Gastroesophageal sphincter (tissue), 4 donors: ENCODE measurements at regions not wholly inside any gene's neighbourhood (a gene's known extent, or its start where the extent isn't known, plus 50 kb on each side); places are given as distances from the start of the nearest gene placed in this dataset.

ENCODE experiments used
- ATAC-seq: fragments of 150-250 bp; one replicate; pipeline ENCODE4 v1.9.1; 2016; ENCODE audit warnings: mild to moderate bottlenecking, moderate library complexity
- H3K27ac ChIP-seq, 4 donors: fragments of 200-600 bp; sonication (generic) in 3 of 4; 1 replicate in 3 of 4; 2 replicates in 1 of 4; pipeline ENCODE4 v1.5.1; 2016 to 2019
- H3K27me3 ChIP-seq: fragments of 200-600 bp; sonication (generic); one replicate; pipeline ENCODE4 v1.5.1; 2019
- H3K36me3 ChIP-seq, 2 donors: fragments of 200-600 bp; sonication (generic); one replicate each; pipeline ENCODE4 v1.5.1; 2019; ENCODE audit warnings: control low read depth in 1 of 2
- H3K4me1 ChIP-seq, 3 donors: fragments of 200-600 bp; sonication (generic); 1 replicate in 2 of 3; 2 replicates in 1 of 3; pipeline ENCODE4 v1.5.1; 2016 to 2019; ENCODE audit warnings: control low read depth in 2 of 3
- H3K4me3 ChIP-seq, 2 donors: fragments of 200-600 bp; sonication (generic); one replicate each; pipeline ENCODE4 v1.5.1; 2019; ENCODE audit warnings: mild to moderate bottlenecking in 1 of 2, moderate library complexity in 1 of 2
- H3K9me3 ChIP-seq, 3 donors: fragments of 200-600 bp; sonication (generic); one replicate each; pipeline ENCODE4 v1.5.1; 2017 to 2019; ENCODE audit warnings: control low read depth in 2 of 3
- EP300 ChIP-seq: sonication (generic); formaldehyde crosslinking; IDR thresholded peaks from one replicate; pipeline ENCODE4 v1.6.1; 2017; ENCODE audit warnings: antibody characterized with exemption, mild to moderate bottlenecking
- POLR2A ChIP-seq, 2 donors: fragments of 450-650 bp; IDR thresholded peaks; one replicate each; pipeline ENCODE4 v1.6.1; 2017; ENCODE audit warnings: antibody characterized with exemption in 2 of 2, mild to moderate bottlenecking in 2 of 2, moderate library complexity in 1 of 2
- POLR2AphosphoS5 ChIP-seq: sonication (generic); formaldehyde crosslinking; IDR thresholded peaks from one replicate; pipeline ENCODE4 v1.6.1; 2017; ENCODE audit warnings: antibody characterized with exemption
- WGBS, 2 donors: methylation state at CpG; one replicate each; pipeline ENCODE4 v1.1.5; 2018; ENCODE audit warnings: low coverage in 1 of 2; 5-methylcytosine and 5-hydroxymethylcytosine counted together
- TF ChIP-seq, protein P1 (sequence below), 4 experiments: fragments of 200-600 bp in 2 of 4; fragments of 450-650 bp in 2 of 4; sonication (generic) in 1 of 4; IDR thresholded peaks; one replicate each; pipeline ENCODE4 v1.5.1; 2017 to 2019; ENCODE audit warnings: antibody characterized with exemption in 4 of 4, mild to moderate bottlenecking in 2 of 4, moderate library complexity in 2 of 4

DNA sequence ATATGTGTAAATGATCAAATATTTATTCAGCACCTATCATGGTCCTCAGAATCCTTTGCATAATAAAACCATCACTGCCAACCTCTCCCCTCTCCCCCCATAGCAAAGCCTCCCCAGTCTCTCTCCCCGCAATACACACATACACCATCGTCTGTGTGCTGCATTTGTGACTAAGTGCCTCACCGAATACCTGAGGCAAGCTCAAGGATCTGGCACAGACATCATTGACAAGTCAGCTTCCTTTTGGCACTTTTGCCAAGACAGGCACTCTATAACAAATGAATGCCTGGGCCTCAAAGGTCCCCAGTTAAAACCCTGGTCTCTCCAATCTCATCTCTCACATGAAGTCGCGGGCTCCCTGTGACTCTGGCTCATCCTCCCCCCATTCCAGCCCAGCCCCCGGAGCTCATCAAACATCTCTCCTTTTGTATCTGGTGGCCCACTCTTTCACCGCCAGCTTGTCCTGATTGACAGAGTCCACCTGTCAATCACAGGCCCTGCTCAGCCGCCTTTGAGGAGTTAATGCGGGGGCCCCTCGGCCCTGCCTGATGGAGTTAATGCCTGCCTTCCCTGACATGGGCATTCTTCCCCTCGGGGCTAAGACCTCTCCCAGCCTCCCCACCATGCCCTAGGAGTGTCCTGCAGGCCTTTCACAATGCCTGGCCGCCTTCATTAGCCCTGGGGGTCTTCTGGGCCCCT lies 135.8 kb upstream of the ATP6AP2 start:
- Histone ChIP-seq H3K4me3 (no peak overlapping the region), H3K27ac (no peak overlapping the region), H3K4me1 (peaks cover 0 to 10% (median 0%) of the 10 kb centered on the region in 3 donors), H3K27me3 (no peaks in the 10 kb centered on the region), H3K36me3 (no peaks in the 10 kb centered on the region), H3K9me3 (no peaks in the 10 kb centered on the region)
- WGBS, 2 donors, result 74 to 90% methylated on average over 3 to 11 of the region's 12 CpGs
- ATAC-seq, result no peak
- TF ChIP-seq EP300 (no peak), POLR2A (IDR thresholded peaks at IDR 0.05) (no peak), POLR2AphosphoS5 (no peak)
- TF ChIP-seq, protein P1, sequence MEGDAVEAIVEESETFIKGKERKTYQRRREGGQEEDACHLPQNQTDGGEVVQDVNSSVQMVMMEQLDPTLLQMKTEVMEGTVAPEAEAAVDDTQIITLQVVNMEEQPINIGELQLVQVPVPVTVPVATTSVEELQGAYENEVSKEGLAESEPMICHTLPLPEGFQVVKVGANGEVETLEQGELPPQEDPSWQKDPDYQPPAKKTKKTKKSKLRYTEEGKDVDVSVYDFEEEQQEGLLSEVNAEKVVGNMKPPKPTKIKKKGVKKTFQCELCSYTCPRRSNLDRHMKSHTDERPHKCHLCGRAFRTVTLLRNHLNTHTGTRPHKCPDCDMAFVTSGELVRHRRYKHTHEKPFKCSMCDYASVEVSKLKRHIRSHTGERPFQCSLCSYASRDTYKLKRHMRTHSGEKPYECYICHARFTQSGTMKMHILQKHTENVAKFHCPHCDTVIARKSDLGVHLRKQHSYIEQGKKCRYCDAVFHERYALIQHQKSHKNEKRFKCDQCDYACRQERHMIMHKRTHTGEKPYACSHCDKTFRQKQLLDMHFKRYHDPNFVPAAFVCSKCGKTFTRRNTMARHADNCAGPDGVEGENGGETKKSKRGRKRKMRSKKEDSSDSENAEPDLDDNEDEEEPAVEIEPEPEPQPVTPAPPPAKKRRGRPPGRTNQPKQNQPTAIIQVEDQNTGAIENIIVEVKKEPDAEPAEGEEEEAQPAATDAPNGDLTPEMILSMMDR (IDR thresholded peaks at IDR 0.05), result no peak

DNA sequence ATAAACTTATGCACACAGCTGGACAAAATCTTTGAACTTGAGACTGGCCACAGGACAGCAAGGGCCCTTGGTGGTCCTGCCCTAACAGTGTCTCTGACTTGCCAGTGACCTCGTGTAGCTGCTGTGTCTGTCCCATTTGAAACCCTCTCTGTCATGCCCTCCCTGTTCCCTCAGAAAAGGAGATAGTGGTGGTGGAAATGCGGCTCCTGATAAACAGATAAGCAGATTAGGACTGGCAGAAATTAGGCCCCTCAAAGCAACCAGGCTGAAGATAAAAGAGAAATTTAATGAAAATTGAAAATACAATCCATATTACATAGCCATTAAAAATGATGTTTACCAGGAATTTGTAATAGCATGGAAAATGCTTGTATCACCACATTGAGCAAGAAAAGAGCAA lies 136.6 kb upstream of the ATP6AP2 start:
- Histone ChIP-seq H3K27ac (no peak overlapping the region), H3K4me3 (no peak overlapping the region), H3K9me3 (no peaks in the 10 kb centered on the region), H3K4me1 (peaks cover 0 to 10% (median 0%) of the 10 kb centered on the region in 3 donors), H3K36me3 (no peaks in the 10 kb centered on the region), H3K27me3 (no peaks in the 10 kb centered on the region)
- no peak for ATAC-seq
- 80% methylated on average over 1 of the region's 2 CpGs; no CpG with 5 or more reads in 1 of the 2 donors for WGBS, 2 donors
- TF ChIP-seq POLR2A (IDR thresholded peaks at IDR 0.05), result no peak
- TF ChIP-seq, protein P1 (IDR thresholded peaks at IDR 0.05), result no peak
- TF ChIP-seq POLR2AphosphoS5, result no peak
- no peak for TF ChIP-seq EP300

DNA sequence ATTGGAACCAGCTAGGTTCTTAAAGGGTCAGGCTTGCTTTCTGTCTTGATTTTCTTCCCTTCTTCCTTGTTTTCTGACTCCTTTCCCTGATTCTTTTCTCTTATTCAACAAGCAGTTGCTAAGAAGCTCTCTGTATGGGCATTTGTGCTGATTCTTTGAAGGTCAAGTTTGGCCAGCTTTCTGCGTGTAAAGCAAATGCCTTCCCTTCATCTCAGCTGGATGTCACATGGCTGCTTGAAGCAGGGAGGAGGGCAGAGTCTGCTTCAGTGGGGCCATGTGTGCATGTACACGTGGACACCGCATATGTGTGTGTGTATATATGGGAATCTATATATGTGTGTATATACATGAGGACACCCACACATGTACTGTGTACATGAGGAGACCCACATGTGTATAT lies 139.9 kb upstream of the ATP6AP2 start:
- TF ChIP-seq, protein P1 (IDR thresholded peaks at IDR 0.05), result no peak
- TF ChIP-seq EP300, result no peak
- TF ChIP-seq POLR2A (IDR thresholded peaks at IDR 0.05), result no peak
- TF ChIP-seq POLR2AphosphoS5, result no peak
- 84% methylated on average over 3 of the region's 3 CpGs; no CpG with 5 or more reads in 1 of the 2 donors for WGBS, 2 donors
- H3K27me3 ChIP-seq, result no peaks in the 10 kb centered on the region
- H3K27ac ChIP-seq, result no peak overlapping the region
- no peak for ATAC-seq
- no peaks in the 10 kb centered on the region for H3K36me3 ChIP-seq
- no peaks in the 10 kb centered on the region for H3K4me1 ChIP-seq
- no peak overlapping the region for H3K4me3 ChIP-seq
- H3K9me3 ChIP-seq, result no peaks in the 10 kb centered on the region

DNA sequence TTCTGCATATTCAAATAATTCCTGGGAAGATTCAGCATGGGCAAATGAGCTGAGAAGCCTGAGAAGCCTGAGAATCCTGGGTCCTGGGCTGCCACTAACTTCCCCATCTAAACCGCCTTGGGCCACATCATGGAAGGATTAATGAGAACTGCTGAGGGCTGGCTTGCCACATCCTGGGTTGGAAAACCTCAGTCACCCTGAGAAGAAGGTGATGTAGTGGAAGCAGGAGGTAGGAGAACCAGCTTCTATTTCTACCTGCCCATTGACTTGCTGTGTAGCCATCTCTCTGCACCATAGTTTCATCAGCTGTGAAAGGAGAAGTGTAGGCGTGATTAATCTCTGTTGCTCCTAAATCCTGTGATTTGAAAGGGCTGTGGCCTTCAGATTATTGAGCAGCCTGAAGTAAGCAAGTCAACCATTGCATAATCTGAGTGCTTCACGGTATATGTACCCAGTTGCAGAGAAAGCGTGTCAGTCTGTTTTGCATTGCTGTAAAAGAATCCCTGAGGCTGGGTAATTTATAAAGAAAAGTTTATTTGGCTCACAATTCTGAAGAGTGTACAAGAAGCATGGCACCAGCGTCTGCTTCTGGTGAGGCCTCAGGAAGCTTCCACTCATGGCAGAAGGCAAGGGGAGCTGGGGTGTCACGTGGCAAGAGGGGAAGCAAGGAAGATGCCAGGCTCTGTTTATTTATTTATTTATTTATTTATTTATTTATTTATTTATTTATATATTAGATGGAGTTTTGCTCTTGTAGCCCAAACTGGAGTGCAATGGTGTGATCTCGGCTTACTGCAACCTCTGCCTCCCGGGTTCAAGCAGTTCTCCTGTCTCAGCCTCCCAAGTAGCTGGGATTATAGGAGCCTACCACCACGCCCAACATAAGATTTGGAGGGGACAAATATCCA lies 140.9 kb upstream of the ATP6AP2 start:
- Histone ChIP-seq H3K4me1 (peaks cover 0 to 8% (median 0%) of the 10 kb centered on the region in 3 donors), H3K9me3 (no peaks in the 10 kb centered on the region), H3K27me3 (no peaks in the 10 kb centered on the region), H3K27ac (no peak overlapping the region), H3K4me3 (no peak overlapping the region), H3K36me3 (no peaks in the 10 kb centered on the region)
- TF ChIP-seq POLR2A (IDR thresholded peaks at IDR 0.05), result no peak
- no peak for TF ChIP-seq POLR2AphosphoS5
- no peak for TF ChIP-seq EP300
- TF ChIP-seq, protein P1 (IDR thresholded peaks at IDR 0.05), result no peak
- 80 to 100% methylated on average over 4 to 5 of the region's 9 CpGs for whole genome bisulfite sequencing, 2 donors
- no peak for ATAC-seq
